NCI-H2171 (cell line): ENCODE measurements at regions not wholly inside any gene's neighbourhood (a gene's known extent, or its start where the extent isn't known, plus 50 kb on each side); places are given as distances from the start of the nearest gene placed in this dataset.
"Not testable (repeated sequence)": the region's sequence is repeated elsewhere in the genome, so short reads cannot be mapped to it uniquely, and the experiment has no call there.

Source experiments
- DNase-seq: peaks from one replicate; lab custom pipeline; 2025; lab: John Stamatoyannopoulos, UW

GRCh38 chr3:164113371-164114332 lies 964.6 kb downstream of the SI start:
- DNase-seq: peak; percentile 10

- no peak for DNase-seq
These were observed 981.9 kb downstream of the SI start for GRCh38 chr3:164096352-164096751.

DNA sequence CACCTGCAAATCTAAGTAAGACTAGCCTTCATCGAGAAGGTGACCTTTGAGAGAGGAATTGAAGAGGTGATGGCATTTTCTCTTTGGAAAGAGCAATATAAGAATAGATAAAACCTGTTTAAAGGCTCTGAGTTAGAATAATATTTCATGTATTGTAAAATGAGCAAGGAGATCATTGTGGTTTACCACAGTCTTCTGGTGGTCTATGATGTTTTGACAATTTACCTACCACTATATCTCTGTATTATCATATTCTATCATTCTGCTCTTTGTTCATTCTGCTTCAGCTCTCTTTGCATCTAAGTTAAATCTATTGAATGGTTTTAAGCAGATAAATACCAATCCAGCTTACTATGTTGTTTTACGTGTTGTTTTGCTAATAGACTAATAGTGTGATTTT lies 982.3 kb downstream of the SI start:
- DNase-seq: no peak

- no peak for DNase-seq
These were observed 983.0 kb downstream of the SI start for GRCh38 chr3:164095279-164095678.

DNA sequence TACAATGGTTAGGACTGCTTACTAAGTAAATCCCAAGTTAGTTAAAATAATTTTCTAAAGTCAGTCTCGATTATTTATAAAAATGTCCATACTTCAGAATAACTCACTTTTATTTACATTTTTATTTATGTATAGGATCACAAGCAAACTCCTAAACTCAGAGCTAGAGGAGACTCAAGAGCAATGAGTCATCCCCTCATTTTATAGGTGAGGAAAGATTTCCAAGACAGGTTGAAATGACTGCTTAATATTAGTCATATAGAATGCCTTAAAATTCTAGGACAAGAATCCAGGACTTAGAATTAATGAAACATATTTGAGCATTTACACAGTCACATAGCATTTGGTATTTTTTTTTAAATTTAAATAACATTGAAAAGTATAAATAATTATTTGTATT lies 983.8 kb downstream of the SI start:
- DNase-seq: no peak

- no peak for DNase-seq
These were observed 998.1 kb downstream of the SI start for GRCh38 chr3:164080208-164080607.

GRCh38 chr3:164064298-164064697 lies 1014.0 kb downstream of the SI start:
- DNase-seq: no peak

DNA sequence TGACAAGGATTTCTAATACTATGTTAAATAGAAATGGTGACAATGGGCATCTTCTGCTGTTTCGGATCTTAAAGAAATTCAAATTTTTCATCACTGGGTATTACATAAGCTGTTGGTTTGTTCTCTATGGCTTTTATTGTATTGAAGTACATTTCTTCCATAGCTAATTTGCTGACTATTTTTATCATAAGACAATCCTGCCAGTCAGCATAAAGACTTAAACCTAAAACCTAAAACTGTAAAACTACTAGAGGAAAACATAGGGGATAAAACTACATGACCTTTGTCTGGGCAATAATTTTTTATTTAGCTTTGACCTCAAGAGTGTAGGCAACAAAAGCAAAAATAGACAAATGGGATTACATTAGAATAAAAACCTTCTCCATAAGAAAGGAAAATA lies 1017.4 kb downstream of the SI start:
- no peak for DNase-seq

- no peak for DNase-seq
These were observed 1028.4 kb downstream of the SI start for GRCh38 chr3:164049847-164050246.

- no peak for DNase-seq
These were observed 1029.8 kb downstream of the SI start for GRCh38 chr3:164048451-164048850.

GRCh38 chr3:164040991-164041390 lies 1037.3 kb downstream of the SI start:
- no peak for DNase-seq

GRCh38 chr3:164030194-164030593 lies 1048.1 kb downstream of the SI start:
- DNase-seq: no peak

DNA sequence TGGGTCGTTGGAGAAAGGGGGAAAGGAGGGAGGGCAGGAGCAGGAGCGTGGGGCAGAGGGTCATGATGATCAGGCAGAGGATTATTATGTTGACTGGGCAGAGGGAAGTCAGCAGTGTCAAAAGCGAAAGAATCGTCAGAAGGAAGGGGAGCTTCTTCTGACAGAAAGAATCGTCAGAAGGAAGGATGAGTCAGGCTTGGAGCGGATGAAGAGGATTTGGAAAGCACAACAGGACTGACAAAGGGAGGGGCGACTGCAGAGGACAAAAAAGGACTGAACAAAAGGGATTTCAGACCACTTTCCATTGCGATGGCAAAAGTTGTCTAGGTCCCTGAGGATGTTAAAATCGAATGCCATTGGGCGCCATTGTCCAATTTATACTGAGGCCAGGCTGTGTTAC lies 1053.5 kb downstream of the SI start:
- no peak for DNase-seq

- DNase-seq: no peak
These were observed 1054.8 kb downstream of the SI start for GRCh38 chr3:164023480-164023879.

DNA sequence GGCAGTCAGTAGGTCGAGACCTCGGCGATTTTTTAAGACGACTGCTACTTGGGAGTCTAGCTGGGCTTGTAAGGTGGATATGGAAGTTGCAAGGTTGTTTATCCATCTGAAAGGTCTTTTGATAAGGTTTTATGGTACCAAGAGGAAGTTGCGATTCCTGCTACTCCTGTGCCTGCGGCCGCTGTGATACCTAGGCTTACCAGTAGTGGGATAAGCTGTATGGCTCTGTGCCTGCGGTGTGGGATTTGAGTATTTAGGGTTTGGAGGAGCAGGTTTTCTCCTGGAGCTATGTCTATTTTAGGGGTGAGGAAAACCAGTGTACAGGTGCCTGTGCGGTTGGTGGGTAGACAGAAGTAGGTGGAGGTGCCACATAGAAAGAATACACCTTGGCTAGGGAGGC lies 1059.8 kb downstream of the SI start:
- DNase-seq: no peak

- peak; percentile 16 for DNase-seq
These were observed 1070.5 kb downstream of the SI start for GRCh38 chr3:164007765-164008164.

- DNase-seq: no peak
These were observed 1074.1 kb downstream of the SI start for GRCh38 chr3:164004205-164004604.

DNA sequence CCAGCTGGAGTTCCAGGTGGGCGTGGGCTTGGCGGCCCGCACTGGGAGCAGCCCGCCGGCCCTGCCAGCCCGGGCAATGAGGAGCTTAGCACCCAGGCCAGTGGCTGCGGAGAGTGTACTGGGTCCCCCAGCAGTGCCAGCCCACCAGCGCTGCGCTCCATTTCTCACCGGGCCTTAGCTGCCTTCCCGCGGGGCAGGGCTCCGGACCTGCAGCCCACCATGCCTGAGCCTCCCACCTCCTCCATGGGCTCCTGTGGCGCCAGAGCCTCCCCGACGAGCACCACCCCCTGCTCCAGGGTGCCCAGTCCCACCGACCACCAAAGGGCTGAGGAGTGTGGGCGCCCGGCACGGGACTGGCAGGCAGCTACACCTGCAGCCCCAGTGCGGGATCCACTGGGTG lies 1075.3 kb downstream of the SI start:
- DNase-seq: not testable (repeated sequence)

- no peak for DNase-seq
These were observed 1094.4 kb downstream of the SI start for GRCh38 chr3:163983940-163984339.

- no peak for DNase-seq
These were observed 1106.4 kb downstream of the SI start for GRCh38 chr3:163971861-163972260.

GRCh38 chr3:163957072-163957471 lies 1121.2 kb downstream of the SI start:
- DNase-seq: no peak

- DNase-seq: no peak
These were observed 1124.8 kb downstream of the SI start for GRCh38 chr3:163953526-163953925.

GRCh38 chr3:163952499-163952898 lies 1125.8 kb downstream of the SI start:
- no peak for DNase-seq

GRCh38 chr3:163951397-163951987 lies 1126.8 kb downstream of the SI start:
- no peak for DNase-seq
